ENCODE measurements at regions not wholly inside any gene's neighbourhood (a gene's known extent, or its start where the extent isn't known, plus 50 kb on each side); places are given as distances from the start of the nearest gene placed in this dataset.

- TF ChIP-seq SUZ12 (IDR thresholded peaks at IDR 0.05; ENCODE audit: low read length): no peak
- no peak for TF ChIP-seq NANOG (IDR thresholded peaks at IDR 0.05; ENCODE audit: insufficient read depth, low read depth, low read length, poor library complexity, severe bottlenecking)
- TF ChIP-seq RFX5 (IDR thresholded peaks at IDR 0.05; ENCODE audit: borderline replicate concordance, low read depth, low read length): no peak
- no peak for TF ChIP-seq RXRA (IDR thresholded peaks at IDR 0.05; ENCODE audit: insufficient read depth, low read depth, low read length)
These were observed 51.6 kb upstream of the IL2 start (continued) for GRCh38 chr4:122508083-122508482.
